ENCODE measurements at regions not wholly inside any gene's neighbourhood (a gene's known extent, or its start where the extent isn't known, plus 50 kb on each side); places are given as distances from the start of the nearest gene placed in this dataset.

DNA sequence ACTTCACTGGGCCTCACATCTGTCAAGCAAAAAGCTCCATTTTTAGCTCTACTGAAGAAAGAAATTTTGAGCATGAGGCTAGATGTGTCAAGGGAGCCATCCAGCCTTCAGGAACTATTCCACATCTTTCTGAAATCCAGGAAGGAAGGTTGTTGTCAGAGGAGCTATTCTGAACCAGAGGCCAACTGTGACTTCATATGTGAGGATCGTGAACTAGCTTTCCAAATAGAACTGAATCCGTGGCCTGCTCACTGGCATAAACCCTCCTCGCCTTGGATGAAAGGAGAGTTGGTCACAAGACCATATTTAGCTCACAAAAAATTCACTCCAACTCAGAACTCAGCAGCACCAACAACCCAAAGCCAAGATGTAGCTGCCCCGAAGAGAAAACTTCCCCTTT, 195.8 kb downstream of the FOXO1 start:
- DNase-seq, result no peak

DNA sequence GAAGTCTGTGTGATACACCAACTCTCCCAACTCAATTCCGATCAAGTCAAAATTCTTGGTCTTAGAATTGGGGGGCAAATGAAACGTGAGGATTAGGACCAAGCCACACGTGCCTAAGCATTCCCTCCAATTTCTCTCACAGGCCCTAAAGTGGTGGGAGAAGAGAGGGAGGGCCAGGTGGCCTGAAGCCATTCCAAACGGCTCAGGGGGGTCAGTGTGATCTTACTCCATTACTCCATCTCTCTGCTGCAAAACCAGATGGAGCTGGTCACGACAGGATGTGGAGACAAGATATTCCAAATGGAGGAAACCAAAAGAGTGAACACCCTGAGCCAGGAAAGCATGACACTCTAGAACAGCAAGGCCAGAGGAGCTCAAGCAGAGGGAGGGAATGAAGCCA, 195.4 kb downstream of the FOXO1 start:
- no peak for DNase-seq

DNA sequence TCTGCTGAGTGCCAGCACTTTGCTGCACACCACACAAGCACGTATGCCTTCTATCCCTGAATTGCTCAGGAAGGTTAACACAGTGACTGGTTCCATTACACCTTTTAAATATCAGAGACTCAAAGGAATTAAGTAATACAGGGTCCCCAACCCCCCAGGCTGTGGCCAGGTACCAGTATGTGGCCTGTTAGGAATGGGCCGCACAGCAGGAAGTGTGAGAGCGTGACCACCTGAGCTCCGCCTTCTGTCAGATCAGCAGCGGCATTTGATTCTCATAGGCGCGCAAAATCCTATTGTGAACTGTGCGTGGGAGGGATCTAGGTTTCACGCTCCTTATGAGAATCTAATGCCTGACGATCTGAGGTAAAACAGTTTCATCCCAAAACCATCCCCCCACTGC, 194.5 kb downstream of the FOXO1 start:
- DNase-seq, result no peak

DNA sequence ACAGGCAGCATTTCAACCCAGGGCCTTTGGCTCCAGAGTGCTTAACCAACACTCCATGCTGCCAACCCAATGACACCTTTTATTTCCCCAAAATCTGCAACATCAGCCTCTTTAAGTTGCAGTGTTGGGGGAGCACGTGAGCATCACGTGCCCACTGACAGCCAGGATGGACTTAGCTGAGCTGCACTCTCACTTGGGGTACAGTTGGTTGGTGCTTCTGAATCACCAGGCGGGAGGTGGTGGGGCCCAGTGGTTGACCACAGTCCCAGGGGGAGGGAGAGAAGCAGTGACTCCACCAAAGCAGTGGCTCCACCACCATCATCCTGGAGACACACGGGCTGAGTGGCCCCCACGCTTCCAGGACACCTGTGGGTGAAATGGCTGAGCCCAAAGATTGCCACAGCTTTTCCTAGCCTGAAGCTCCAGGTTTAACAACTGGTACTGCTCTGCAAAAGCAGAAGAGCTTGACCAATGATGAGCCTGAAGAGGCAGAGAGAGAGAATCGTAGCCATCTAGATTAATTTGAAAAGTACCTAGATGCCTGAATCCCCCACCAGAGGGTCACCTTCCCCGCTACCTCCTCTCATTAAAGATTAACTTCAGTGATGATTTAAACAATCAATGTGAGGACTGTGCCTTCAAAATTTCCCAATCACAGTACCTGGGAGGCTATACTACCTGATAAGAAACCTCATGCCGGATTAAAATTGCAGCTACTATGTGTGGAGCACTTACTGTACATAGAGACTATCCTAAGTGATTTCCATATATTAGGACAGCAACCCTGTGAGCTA, 193.8 kb downstream of the FOXO1 start:
- DNase-seq, result no peak

DNA sequence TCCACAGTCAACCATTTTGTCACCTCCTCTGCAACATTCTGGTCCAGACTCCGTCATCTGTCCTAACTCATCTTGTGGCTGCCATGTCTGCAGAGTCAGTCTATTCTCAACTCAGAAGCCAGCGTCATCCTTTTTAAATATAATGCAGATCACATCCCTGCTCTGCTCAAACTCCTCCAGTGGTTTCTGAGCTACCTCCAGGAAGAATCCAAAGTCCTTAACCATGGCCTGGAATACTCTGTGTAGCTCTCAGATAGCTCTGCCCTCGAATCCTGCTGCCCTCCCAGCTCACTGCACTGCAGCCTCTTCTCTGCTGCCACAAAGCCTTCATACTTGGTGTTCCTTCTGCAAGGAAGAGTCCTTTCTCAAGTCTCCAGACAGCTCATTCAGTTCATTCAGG, 190.8 kb downstream of the FOXO1 start:
- DNase-seq, result no peak

DNA sequence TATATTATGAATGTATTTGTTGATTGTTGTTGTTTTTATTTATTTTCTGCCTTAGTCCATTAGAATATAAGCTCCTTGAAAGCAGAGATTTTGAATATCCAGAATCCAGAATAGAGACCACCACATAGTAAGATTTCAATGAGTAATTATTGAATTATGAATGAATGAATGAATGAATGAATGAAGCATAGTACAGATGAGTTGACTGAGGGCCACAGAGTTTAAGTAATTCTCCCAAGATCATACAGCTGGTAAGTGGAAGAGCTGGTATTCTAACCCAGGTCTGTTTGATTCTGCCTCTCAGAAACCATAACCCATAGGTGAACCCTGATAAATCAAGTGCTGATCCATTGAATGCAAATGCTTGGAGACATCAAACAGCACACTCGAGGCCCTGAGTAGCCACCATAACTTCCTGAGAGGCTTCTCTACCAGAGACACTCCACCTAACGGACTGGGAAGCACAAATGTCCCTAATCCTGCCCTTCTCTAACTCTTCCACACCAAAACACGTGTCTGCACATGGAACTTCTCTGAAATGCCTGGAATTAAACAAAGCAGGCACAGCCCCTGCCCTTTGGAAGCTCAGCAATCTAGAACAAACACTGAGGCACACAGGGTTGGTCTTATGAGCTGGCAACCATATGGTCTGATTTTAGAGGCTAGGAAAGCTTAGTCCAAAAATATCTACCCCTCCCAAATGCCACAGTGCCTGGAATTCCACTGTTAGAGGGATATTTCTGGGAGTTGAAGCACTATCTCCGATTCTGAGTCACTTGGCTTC, 190.1 kb downstream of the FOXO1 start:
- DNase-seq, result no peak

DNA sequence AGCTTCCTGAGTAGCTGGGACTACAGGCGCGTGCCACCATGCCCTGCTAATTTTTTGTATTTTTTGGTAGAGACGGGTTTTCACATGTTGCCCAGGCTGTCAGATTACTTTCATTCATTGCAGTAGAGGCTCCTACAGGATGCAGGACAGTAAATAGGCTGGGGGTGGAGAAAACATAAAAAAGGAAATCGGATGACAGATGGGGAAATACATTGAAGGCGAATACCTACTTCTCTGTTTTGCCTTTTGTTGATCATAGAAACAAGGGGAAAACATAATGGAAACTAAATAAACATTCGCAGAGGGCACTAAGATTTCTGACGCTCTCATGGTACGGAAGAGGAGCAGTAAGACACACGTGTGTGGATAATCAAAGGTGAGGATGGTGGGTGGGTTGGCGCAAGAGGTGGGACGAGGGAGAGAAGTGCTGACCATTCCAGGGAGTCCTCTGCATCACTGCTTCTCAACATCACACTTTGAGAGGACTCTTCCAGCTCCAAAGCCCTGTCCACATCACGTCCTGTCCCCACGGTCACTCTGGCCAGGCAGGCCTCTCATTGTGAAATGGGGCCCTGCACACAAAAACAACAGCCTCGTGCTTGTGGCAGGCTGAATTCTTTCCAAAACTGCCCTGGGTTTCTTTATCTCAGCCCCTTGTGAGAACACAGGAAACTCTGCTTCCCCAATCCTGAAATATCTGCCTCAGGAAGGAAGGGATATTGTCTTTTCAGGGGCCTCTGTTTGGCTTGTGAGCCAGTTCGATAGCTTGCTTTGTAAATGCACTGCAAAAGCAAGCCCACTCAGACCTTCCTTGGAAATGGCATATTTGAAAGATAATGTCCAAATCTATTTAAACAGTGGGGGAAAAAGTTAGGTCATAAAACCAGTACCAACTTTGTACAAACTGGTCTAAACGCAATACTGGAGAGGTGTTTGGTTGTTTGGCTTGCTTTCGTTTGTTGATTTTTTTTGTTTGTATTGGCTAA, 188.5 kb downstream of the FOXO1 start:
- no peak for DNase-seq

DNA sequence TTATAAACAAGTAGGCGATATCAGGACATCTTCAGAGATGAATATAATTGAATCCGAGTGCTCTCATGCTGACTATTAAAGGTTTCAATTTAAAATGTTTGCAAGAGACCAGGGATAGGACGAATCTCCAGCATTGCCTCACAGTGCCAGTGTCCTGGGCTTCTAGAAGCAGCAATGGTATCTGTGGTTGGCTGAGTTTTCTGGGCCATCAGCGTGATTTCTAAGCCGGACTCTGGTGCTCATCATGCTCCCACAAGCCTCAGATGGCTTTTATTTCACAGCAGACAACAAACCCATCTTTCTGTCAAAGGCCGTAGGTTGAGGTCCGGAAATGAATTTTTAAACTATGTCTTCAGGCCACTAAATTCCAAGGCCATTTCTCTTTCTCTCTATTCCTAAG, 187.7 kb downstream of the FOXO1 start:
- DNase-seq, result no peak

DNA sequence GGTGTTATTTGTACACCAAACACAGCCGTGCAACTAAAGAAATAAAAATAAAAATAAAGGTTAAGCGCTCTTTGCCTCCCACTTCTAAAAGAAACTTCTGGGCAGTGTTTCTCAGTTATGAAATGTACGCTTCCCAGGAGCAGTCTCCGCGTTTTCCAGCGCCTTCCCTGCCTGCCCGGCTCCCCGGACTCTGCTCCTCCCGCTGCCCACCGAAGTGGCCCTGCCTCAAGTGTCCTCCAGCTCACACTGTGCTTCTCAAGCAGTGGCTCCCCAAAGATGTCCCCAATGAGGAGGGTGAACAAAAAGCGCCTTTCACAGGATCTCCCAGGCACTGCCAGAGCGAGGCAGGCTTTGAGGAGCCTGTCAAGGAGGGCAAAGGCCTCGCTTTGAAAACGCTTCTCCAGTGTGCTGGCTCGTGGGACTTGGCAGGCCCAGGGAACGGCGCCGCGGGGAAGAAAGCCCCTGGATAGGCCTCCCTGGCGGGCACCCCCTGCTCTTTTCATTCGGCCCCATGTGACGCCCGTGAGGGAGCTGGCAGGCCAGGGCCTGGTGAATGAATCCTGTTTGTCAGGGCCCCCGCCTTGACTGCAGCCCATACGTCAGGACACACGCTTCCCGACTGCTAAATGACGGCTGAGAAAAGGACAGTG, 187.1 kb downstream of the FOXO1 start:
- DNase-seq, result no peak

DNA sequence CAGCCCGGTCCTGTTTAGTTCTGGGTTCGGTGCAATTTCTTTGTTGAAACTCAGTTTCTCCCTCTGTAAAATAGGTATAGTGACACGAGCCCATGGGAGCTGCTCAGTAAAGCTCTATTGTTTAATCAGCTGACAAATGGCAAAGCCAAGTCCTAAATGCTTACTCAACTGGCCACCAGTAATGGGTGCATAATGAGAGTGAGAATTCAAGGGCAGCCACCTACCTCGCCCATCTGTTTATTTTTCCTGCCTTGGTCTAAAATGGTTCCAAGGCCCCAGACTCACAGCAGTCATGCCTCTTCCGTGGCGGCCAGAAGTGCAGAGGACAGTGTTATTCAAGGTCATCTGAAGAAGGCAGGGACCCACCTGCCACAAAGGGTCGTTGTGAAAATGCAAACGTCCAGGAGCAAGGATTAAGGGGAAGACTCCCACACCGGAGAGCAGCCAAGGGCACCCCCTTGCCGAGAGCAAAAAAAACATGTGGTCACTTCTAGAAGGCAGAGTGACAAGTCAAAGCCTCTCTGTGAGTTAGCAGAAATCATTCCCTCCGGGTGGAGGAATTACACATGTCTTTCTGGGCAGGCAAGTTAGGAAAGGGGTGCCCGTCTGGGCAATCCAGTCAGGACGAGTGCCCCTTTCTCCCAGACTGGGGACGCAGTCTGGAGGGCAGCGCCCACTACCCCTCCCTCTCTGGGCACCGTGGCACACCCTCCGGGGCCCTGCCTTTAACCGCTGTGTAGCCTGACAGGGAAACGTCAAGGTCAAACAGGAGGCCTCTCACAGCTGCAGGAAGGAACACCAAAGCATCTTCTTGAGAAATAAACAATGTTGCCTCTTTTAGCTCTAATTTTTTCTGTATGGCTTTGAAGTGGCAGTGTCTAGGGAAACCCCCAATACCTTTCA, 186.2 kb downstream of the FOXO1 start:
- DNase-seq, result no peak

DNA sequence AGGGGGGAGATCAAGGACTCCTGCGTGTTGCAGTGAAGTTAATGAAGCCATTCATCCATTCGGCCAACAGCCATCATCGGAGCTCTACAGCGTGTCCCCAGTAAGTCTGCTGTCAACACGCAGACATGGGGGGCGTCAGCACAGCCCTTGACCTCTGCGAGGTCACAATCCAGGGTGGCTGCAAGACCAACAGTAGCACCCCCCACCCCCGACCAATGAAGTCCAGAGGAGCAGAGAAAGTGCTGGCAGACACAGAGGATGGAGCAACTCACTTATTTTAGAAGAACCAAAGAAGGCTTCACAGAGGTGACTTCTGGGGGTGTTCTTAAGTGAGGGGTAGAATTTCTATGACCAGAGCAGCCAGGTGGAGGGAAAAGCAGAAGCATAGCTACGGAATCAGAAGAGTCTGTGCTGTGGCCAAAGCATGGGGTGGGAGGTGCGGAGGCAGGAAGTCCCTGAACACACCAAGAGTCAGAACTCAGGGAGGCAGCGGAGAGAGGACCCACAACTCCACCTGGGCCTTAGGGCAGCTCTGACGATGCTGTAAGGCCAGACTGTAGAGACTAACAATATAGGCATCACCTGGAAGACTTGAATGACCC, 185.4 kb downstream of the FOXO1 start:
- no peak for DNase-seq

DNA sequence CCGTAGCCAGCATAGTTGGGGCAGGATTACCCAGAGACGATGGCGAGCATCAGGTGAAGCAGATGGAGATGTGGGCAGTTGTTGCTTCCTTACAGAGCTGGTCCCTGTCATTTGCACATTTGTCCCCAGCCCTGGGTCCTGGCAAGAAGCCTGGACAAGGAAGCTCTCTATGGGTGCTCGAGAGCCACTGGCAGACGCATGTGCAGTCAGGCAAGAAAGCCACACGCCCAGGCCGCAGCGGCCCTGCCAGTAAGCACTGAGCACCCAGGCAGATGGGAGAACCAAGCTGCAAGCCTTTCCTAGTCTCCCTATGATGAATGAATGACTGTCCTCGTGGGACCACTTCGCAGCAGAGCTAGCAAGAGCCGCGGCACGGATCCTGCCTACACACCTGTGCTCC, 182.8 kb downstream of the FOXO1 start:
- DNase-seq, result peak; percentile 69

DNA sequence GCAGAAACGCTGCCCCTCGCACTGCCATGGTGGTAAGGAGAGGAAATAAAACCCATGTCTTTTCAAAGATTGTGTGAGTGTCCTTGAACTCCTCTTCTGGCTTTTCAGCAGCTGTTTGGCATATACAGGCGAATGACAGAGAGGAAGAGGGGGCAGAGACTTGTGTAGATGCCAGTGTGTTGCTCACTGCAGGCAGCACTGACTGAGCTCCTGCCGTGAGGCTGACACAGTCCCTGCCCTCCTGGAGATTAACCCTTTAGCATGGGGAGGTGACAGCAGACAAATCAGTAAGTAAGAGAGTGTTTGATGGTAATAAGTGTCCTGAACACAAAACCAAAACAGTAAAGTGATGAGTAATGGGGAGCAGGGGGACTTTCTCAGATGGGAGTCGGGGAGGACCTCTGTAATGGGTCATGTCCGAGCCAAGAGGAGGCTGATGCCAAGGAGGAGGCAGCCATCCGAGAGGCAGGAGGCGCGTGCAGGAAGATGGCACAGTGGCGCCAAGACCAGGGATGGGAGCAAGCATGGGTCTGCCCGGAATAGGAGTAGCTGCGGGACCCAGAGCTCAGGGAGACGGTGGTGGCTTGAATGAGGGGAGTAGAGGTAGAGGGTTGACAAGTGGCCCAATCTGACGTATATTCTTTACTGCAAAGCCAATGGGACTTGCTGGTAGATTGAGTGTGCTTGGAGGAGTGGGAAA, 182.2 kb downstream of the FOXO1 start:
- no peak for DNase-seq

DNA sequence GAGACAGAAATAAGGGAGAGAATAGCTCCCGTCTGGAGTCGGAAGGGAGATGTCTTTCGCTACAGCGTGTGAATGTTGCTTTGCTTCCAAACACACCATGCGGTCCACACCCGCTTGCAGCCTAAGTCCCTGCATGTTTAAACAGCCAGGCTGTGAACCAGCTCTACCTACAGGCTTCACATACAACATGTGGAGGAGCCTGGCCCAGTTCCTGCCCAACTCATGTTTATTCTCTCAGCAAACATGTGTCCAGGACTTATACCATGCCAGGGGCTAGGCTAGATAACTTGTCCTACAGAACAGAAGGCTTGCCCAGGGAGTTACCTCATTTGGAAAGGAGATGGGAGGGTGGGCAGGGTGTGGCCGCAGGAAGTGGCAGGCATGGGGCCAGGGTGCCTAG, 181.5 kb downstream of the FOXO1 start:
- no peak for DNase-seq

DNA sequence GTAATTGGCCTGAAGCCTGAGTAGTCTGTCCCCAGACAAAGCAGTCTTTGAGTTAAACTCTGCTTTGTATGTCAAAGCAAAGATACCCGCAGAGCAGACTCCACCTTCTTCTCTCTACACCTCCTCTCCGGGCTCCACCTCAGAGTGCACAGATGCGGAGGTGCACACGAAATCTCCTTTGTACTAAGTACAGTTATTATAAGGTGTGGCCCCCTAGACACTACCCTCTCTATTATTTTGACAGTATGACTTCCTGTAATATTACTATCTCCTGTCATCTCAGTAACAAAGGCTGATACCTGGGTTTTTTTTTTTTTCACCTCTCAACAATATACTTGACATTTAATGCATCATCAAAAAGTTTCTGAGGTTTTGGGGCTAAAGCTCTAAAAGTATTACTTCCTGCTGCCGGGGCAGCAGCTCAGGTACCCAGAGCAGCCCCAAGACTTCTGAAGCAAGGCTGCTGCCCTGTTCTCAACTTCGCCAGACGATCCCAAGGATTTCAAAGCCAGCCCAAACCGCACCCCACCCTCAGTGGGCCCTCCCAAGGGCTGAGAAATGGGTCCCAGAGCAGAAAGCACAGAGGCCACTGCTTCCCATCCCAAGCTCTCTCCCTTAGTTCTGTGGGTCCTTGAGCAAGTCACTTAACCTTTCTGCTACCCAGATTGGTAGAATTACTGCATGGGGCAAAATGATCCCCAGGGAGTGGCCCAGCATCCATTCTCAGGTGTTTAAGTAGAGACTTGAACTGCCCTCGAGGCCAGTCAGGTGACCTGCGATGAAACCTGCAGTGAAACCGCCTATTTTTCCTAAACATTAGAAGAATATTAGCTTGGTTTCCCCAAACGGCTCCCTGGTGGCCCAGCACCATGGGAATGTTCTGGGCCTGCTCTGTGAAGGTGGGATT, 180.6 kb downstream of the FOXO1 start:
- DNase-seq, result no peak

DNA sequence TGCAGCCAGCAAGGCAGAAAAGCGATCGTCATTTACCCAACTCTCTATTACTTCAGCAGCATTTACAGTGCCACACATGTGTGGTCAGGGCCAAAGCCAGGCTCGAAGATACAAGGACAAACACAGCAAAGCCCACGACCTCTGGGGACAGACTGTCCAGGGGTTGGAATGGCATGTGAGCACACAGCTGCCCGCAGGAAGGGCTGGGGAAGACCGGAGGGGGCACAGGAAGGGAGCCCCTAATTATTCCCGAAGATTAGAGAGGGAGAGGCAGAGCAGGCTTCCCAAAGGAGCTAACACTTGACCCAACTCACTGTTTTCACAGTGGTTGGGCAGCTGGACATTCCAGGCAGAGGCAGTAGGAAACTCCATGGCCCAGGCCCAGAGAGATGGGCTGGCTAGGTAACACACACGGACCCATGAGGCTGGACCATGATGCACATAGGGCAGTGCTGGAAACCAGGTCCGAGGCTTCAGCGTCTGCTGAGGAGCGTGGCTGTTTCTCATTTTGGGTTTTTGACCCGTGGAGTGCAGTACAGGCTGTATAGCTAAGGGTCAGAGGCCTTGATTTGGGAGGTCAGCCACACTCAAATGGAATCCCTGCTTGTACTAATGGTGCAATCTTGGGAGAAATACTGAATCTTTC, 179.8 kb downstream of the FOXO1 start:
- DNase-seq, result no peak

DNA sequence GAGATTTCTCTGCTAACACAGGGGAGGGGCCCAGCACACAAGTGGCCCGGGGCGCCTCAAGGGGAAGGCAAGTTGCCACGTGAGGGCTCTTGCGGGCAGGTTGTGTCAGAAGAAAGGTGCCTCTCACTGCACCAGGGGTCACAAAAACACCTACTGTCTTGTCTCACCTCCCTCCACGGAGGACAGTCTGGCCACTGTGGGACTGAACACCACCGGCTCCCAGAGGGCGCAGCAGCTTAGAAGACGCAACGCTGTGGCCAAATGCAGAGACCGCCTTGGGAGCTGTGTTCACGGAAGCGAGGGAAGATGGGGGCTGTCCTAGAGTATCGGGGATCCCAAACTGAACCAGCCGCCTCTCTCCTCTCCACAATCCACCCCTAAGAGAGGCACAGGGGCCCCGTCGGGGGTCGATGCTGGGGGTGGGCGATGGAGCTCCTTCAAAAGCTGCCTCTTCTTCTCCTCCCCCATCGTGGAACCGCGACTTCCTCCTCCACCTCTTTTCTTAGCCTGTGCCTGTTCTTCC, 177.5 kb downstream of the FOXO1 start:
- DNase-seq, result no peak

DNA sequence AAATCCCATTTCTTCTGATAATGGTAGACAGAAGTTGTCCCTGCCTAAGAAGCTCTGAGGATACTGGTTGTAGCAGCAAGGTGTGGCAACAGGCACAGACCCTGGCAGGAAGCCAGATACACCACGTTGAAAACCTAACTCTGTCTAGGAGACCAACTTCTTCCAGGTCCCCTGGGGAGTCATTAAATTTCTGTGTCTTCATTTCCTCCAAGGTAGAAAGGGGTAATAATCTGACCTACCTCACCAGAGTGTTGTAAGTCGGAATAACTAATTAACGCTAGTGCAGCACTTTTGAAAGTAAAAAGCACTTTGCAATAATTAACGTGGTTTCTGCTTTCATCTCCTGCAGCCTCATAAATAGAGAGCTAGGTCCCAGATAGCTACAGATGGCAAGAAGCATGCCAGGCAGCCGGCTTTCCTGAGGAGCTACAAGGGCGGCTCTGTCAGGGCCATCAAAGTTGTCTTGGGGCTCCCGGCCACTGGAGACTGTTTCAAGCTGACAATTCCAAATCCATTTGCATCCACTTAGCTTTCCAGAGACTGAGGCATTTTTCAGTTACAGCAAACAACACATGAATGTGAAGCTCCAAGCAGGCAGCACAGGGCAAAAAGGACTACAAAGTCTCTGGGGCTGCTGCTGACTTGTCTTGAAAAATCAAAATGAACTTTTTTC, 176.2 kb downstream of the FOXO1 start:
- no peak for DNase-seq
